ENCODE measurements at regions not wholly inside any gene's neighbourhood (a gene's known extent, or its start where the extent isn't known, plus 50 kb on each side); places are given as distances from the start of the nearest gene placed in this dataset.

- Histone ChIP-seq H3K27me3 (replicated peaks) (no peaks in the 10 kb centered on the region), H3K4me3 (ENCODE audit: low read depth, low read length) (no peak overlapping the region), H3K27ac (no peak overlapping the region), H3K36me3 (replicated peaks) (no peaks in the 10 kb centered on the region)
- TF ChIP-seq CTCF (IDR thresholded peaks at IDR 0.05; ENCODE audit: low read depth, low read length, missing control alignments), result no peak
- in situ Hi-C loops (cut with HindIII; ENCODE audit: low pct_ligation_motif_present, low sequenced_read_pairs), result no loop called here
- DNase-seq, result no peak
These were observed 116.9 kb downstream of the C5orf15 start for GRCh38 chr5:133851521-133851920.

- Histone ChIP-seq H3K27ac (no peak overlapping the region), H3K27me3 (replicated peaks) (no peaks in the 10 kb centered on the region), H3K36me3 (replicated peaks) (no peaks in the 10 kb centered on the region), H3K4me3 (ENCODE audit: low read depth, low read length) (no peak overlapping the region)
- DNase-seq, result no peak
- in situ Hi-C loops (cut with HindIII; ENCODE audit: low pct_ligation_motif_present, low sequenced_read_pairs), result no loop called here
- no peak for TF ChIP-seq CTCF (IDR thresholded peaks at IDR 0.05; ENCODE audit: low read depth, low read length, missing control alignments)
These were observed 117.6 kb downstream of the C5orf15 start for GRCh38 chr5:133850811-133851210.

GRCh38 chr5:133849116-133849515 is 119.3 kb downstream of the C5orf15 start:
- no peak for DNase-seq
- Histone ChIP-seq H3K36me3 (replicated peaks) (no peaks in the 10 kb centered on the region), H3K27ac (no peak overlapping the region), H3K27me3 (replicated peaks) (no peaks in the 10 kb centered on the region), H3K4me3 (ENCODE audit: low read depth, low read length) (no peak overlapping the region)
- TF ChIP-seq CTCF (IDR thresholded peaks at IDR 0.05; ENCODE audit: low read depth, low read length, missing control alignments), result no peak
- in situ Hi-C loops (cut with HindIII; ENCODE audit: low pct_ligation_motif_present, low sequenced_read_pairs), result no loop called here

GRCh38 chr5:133848341-133848811 is 120.0 kb downstream of the C5orf15 start:
- in situ Hi-C loops (cut with HindIII; ENCODE audit: low pct_ligation_motif_present, low sequenced_read_pairs), result no loop called here

GRCh38 chr5:133847886-133848285 is 120.5 kb downstream of the C5orf15 start:
- Histone ChIP-seq H3K36me3 (replicated peaks) (no peaks in the 10 kb centered on the region), H3K27me3 (replicated peaks) (no peaks in the 10 kb centered on the region), H3K27ac (no peak overlapping the region), H3K4me3 (ENCODE audit: low read depth, low read length) (no peak overlapping the region)
- no peak for TF ChIP-seq CTCF (IDR thresholded peaks at IDR 0.05; ENCODE audit: low read depth, low read length, missing control alignments)
- DNase-seq, result no peak
- in situ Hi-C loops (cut with HindIII; ENCODE audit: low pct_ligation_motif_present, low sequenced_read_pairs), result no loop called here

More at GRCh38 chr5:133848341-133848811, 120.0 kb downstream of the C5orf15 start:
- H3K4me3 ChIP-seq (ENCODE audit: low read depth, low read length), result no peak overlapping the region
- no peak for DNase-seq
- TF ChIP-seq CTCF (IDR thresholded peaks at IDR 0.05; ENCODE audit: low read depth, low read length, missing control alignments), result no peak
- no peaks in the 10 kb centered on the region for H3K27me3 ChIP-seq (replicated peaks)
- H3K36me3 ChIP-seq (replicated peaks), result no peaks in the 10 kb centered on the region
- H3K27ac ChIP-seq, result no peak overlapping the region

GRCh38 chr5:133847301-133847700 is 121.1 kb downstream of the C5orf15 start:
- no peak overlapping the region for H3K27ac ChIP-seq
- H3K36me3 ChIP-seq (replicated peaks), result no peaks in the 10 kb centered on the region
- DNase-seq, result no peak
- H3K4me3 ChIP-seq (ENCODE audit: low read depth, low read length), result no peak overlapping the region
- in situ Hi-C loops (cut with HindIII; ENCODE audit: low pct_ligation_motif_present, low sequenced_read_pairs), result no loop called here
- TF ChIP-seq CTCF (IDR thresholded peaks at IDR 0.05; ENCODE audit: low read depth, low read length, missing control alignments), result no peak
- H3K27me3 ChIP-seq (replicated peaks), result no peaks in the 10 kb centered on the region
